GM23248 (cell line): ENCODE measurements at regions not wholly inside any gene's neighbourhood (a gene's known extent, or its start where the extent isn't known, plus 50 kb on each side); places are given as distances from the start of the nearest gene placed in this dataset.

Experiments
- EZH2 ChIP-seq: fragments of 200-600 bp; sonication (generic); IDR thresholded peaks from 2 replicates; pipeline ENCODE4 v1.6.1; 2018; ENCODE audit warnings: antibody characterized with exemption, mild to moderate bottlenecking; ENCODE audit not compliant: insufficient read depth, poor library complexity, severe bottlenecking
- EZH2phosphoT487 ChIP-seq: fragments of 200-600 bp; sonication (generic); IDR thresholded peaks from 2 replicates; pipeline ENCODE4 v1.6.1; 2018; ENCODE audit warnings: antibody characterized with exemption, moderate library complexity, mild to moderate bottlenecking, low read depth; ENCODE audit not compliant: insufficient read depth

DNA sequence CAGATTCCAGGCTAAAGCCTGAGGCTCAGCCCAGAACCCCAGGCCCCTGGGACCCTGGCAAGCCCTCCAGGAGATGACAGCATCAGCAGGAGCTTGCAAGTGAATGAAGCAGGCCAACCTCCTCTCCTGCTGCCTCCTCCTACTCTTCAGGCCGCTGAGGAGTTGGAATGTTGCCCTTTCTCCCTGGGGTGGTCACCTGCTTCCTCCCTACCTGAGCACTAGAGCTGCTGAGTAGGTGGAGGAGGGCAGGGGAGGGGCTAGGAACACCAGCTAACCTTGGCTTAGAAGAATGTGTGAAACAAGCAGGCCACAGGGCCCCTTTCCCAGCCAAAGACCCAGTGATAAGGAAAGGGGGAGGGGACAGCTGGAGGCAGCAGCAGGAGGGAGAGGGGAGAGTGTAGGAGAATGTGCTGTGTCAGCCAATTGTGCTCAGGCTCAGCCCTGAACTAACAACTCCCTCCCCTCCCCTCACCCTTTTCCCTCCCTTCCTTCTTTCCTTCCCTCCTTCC is 58.0 kb downstream of the PJA1 start:
- TF ChIP-seq EZH2 (no peak), EZH2phosphoT487 (no peak)
